OCI-LY3 (cell line): ENCODE measurements at regions not wholly inside any gene's neighbourhood (a gene's known extent, or its start where the extent isn't known, plus 50 kb on each side); places are given as distances from the start of the nearest gene placed in this dataset.

ENCODE experiments used
- CTCF ChIP-seq: fragments of 200-600, 300-600 bp; sonication (generic); IDR thresholded peaks from 2 replicates; pipeline ENCODE4 v1.5.1; 2014; ENCODE audit warnings: antibody characterized with exemption, low read length, low read depth
- EZH2phosphoT487 ChIP-seq: fragments of 200-600 bp; shearing (Covaris generic); IDR thresholded peaks from 2 replicates; pipeline ENCODE4 v1.6.1; 2018; ENCODE audit warnings: antibody characterized with exemption, mixed run types, low read depth

- TF ChIP-seq CTCF (no peak), EZH2phosphoT487 (no peak)
Measured at GRCh38 chr4:19134685-19135084, 1113.1 kb upstream of the LCORL start.
